Uterus (tissue), 3 donors: ENCODE measurements at regions not wholly inside any gene's neighbourhood (a gene's known extent, or its start where the extent isn't known, plus 50 kb on each side); places are given as distances from the start of the nearest gene placed in this dataset.

Source experiments
- DNase-seq, 2 donors: peaks; one replicate each; pipeline ENCODE4 v3.0.0-alpha.2; 2019 to 2020
- H3K27ac ChIP-seq, 2 donors: fragments of 200-600 bp; sonication (generic); 1 replicate in 1 of 2; 2 replicates in 1 of 2; pipeline ENCODE4 v1.5.1; 2016 to 2018
- H3K27me3 ChIP-seq, 2 donors: fragments of 200-600 bp; sonication (generic); one replicate each; pipeline ENCODE4 v1.5.1; 2018 to 2019; ENCODE audit warnings: control low read depth in 1 of 2
- H3K36me3 ChIP-seq, 2 donors: fragments of 200-600 bp; sonication (generic); one replicate each; pipeline ENCODE4 v1.5.1; 2019; ENCODE audit warnings: control low read depth in 1 of 2
- H3K4me1 ChIP-seq, 2 donors: fragments of 200-600 bp; sonication (generic); one replicate each; pipeline ENCODE4 v1.5.1; 2018 to 2019; ENCODE audit warnings: control low read depth in 1 of 2
- H3K4me3 ChIP-seq, 2 donors: fragments of 200-600 bp; sonication (generic); 1 replicate in 1 of 2; 2 replicates in 1 of 2; pipeline ENCODE4 v1.5.1; 2018 to 2019; ENCODE audit warnings: mild to moderate bottlenecking in 1 of 2
- H3K9me3 ChIP-seq, 2 donors: fragments of 200-600 bp; sonication (generic); one replicate each; pipeline ENCODE4 v1.5.1; 2019; ENCODE audit warnings: control low read depth in 1 of 2
- POLR2A ChIP-seq, 2 donors: fragments of 450-650 bp; IDR thresholded peaks; one replicate each; pipeline ENCODE4 v1.6.1; 2016; ENCODE audit warnings: antibody characterized with exemption in 2 of 2, mild to moderate bottlenecking in 1 of 2, moderate library complexity in 1 of 2
- intact Hi-C: fragments of 100-400 bp; cut with DNase I; formaldehyde crosslinking; loops from one replicate; pipeline ENCODE4 v1.15.1; 2023; ENCODE audit warnings: low total_unique reads
- TF ChIP-seq, protein P1 (sequence below), 4 experiments: fragments of 200-600 bp in 2 of 4; fragments of 450-650 bp in 2 of 4; sonication (generic) in 2 of 4; IDR thresholded peaks; one replicate each; pipeline ENCODE4 v1.5.1; 2016 to 2019; ENCODE audit warnings: antibody characterized with exemption in 4 of 4, mild to moderate bottlenecking in 2 of 4, moderate library complexity in 1 of 4
- donor health status: DM: yes; HTN: yes; CAD: no.

DNA sequence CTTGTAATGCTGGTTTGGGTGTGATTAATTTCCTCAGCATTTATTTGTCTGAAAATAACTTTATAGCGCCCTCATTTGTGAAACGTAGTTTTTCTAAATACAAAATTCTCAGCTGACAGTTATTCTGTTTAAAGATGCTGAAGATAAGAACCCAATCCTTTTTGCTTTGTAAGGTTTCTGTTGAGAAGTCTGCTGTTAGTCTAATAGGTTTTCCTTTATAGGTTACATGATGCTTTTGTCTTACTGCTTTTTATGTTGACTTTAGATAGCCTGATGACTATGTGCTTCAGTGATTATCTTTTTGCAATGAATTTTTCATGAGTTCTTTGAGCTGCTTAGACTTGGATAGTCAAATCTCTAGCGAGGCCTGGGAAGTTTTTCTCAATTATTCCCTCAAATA, 168.6 kb upstream of the PDE3A start:
- Histone ChIP-seq H3K27ac (no peak overlapping the region), H3K4me1 (no peaks in the 10 kb centered on the region), H3K27me3 (no peaks in the 10 kb centered on the region), H3K36me3 (no peaks in the 10 kb centered on the region), H3K9me3 (no peaks in the 10 kb centered on the region), H3K4me3 (no peak overlapping the region)
- TF ChIP-seq, protein P1, sequence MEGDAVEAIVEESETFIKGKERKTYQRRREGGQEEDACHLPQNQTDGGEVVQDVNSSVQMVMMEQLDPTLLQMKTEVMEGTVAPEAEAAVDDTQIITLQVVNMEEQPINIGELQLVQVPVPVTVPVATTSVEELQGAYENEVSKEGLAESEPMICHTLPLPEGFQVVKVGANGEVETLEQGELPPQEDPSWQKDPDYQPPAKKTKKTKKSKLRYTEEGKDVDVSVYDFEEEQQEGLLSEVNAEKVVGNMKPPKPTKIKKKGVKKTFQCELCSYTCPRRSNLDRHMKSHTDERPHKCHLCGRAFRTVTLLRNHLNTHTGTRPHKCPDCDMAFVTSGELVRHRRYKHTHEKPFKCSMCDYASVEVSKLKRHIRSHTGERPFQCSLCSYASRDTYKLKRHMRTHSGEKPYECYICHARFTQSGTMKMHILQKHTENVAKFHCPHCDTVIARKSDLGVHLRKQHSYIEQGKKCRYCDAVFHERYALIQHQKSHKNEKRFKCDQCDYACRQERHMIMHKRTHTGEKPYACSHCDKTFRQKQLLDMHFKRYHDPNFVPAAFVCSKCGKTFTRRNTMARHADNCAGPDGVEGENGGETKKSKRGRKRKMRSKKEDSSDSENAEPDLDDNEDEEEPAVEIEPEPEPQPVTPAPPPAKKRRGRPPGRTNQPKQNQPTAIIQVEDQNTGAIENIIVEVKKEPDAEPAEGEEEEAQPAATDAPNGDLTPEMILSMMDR (IDR thresholded peaks at IDR 0.05) = no peak
- no peak for TF ChIP-seq POLR2A (IDR thresholded peaks at IDR 0.05)
- DNase-seq = no peak
- intact Hi-C loops = no loop called here

DNA sequence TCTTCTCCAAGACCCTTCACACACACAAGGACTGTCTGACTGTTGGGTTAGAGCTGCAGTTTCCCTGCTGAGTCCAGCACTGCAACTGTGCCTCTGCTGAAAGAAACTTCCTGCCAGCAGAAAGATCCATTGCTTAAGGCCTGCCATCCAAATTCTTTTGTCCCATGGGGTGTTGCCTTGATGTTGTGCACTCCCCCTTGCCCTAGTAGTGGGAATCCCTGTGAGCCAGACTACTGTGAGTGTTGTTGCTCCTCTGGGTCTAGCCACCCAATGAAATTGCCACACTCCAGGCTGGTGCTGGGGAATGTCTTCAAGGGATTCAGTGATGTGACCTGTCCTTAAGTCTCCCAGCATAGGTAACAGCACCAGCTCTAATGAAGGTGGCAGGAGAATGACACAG, 166.6 kb upstream of the PDE3A start:
- H3K9me3 ChIP-seq = no peaks in the 10 kb centered on the region
- intact Hi-C loops = no loop called here
- no peaks in the 10 kb centered on the region for H3K36me3 ChIP-seq
- H3K27ac ChIP-seq = no peak overlapping the region
- DNase-seq = no peak
- H3K27me3 ChIP-seq = no peaks in the 10 kb centered on the region
- TF ChIP-seq POLR2A (IDR thresholded peaks at IDR 0.05) = no peak
- TF ChIP-seq, protein P1 (IDR thresholded peaks at IDR 0.05) = no peak
- no peaks in the 10 kb centered on the region for H3K4me1 ChIP-seq
- no peak overlapping the region for H3K4me3 ChIP-seq

DNA sequence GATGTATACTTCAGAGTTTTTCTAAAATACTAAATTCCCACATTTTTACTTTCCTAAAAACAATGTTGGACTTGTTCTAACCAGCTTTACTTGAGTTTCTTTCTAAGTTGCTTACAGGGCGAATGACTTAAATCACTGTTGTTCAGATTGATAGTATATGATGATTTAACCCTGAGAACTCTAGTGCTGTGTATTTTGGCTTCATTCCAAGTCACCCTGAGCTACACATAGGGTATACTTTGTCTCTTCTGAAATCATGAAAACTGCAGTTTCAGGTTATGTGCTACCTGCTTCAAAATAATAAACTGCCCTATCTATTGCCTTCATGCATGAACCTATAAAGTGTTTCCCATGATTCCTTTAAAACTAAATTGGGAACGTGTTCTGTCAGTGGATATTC, 162.5 kb upstream of the PDE3A start:
- no peaks in the 10 kb centered on the region for H3K9me3 ChIP-seq
- no peak for TF ChIP-seq POLR2A (IDR thresholded peaks at IDR 0.05)
- TF ChIP-seq, protein P1 (IDR thresholded peaks at IDR 0.05) = no peak
- no peak overlapping the region for H3K27ac ChIP-seq
- no peaks in the 10 kb centered on the region for H3K36me3 ChIP-seq
- no peaks in the 10 kb centered on the region for H3K4me1 ChIP-seq
- H3K27me3 ChIP-seq = no peaks in the 10 kb centered on the region
- intact Hi-C loops = no loop called here
- no peak overlapping the region for H3K4me3 ChIP-seq
- no peak for DNase-seq

DNA sequence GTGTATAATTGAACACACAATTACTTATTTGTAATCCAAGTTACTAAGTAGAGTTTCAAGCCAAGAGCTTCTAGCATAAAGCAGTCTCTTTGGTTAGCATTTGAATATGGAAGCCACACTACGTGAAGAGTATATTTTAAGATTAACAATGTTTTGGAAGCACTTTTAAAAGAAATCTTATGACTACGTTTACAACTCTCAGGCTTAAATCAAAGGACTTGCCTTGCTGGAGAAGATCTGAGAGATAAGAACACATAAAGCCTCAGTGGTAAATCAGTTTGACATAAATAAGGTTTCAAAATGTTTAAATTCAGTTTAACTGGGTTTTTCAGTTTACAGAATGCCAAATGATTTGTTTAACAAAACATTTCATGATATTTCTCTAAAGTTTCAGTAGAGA, 161.9 kb upstream of the PDE3A start:
- Histone ChIP-seq H3K27me3 (no peaks in the 10 kb centered on the region), H3K36me3 (no peaks in the 10 kb centered on the region), H3K4me1 (no peaks in the 10 kb centered on the region), H3K9me3 (no peaks in the 10 kb centered on the region), H3K4me3 (no peak overlapping the region), H3K27ac (no peak overlapping the region)
- intact Hi-C loops = no loop called here
- DNase-seq = no peak
- TF ChIP-seq POLR2A (IDR thresholded peaks at IDR 0.05) = no peak
- TF ChIP-seq, protein P1 (IDR thresholded peaks at IDR 0.05) = no peak

DNA sequence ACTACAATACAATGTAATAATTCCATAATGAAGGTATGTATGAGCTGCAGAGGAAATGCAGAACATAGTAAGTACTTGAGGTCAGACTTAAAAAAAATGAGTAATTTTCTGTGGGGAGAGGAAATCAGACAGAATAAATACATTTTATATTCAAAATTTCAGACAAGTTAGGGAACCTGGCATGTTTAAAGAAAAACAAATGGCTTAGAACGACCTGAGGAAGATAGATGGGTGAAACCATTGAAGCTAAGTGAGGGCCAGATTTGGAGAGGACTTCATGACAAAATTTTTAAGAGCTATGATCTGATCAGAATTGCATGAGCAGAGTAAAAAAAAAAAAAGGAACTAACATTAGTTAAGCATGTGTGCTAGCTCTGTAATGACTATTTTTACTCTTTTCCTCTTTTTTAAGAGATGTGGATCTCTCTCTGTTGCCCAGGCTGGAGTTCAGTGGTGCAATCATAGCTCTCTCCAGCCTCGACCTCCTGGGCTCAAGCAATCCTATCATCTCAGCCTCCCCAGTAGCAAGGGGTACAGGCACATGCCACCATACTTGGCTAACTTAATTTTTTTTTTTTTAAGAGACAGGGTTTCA, 157.6 kb upstream of the PDE3A start:
- H3K4me3 ChIP-seq = no peak overlapping the region
- H3K27ac ChIP-seq = peak overlapping the region in 1 of 2 donors; percentile 85
- TF ChIP-seq, protein P1 (IDR thresholded peaks at IDR 0.05) = no peak
- TF ChIP-seq POLR2A (IDR thresholded peaks at IDR 0.05) = no peak
- DNase-seq = no peak
- intact Hi-C loops = no loop called here
- H3K27me3 ChIP-seq = no peaks in the 10 kb centered on the region
- no peaks in the 10 kb centered on the region for H3K9me3 ChIP-seq
- H3K4me1 ChIP-seq = no peaks in the 10 kb centered on the region
- H3K36me3 ChIP-seq = no peaks in the 10 kb centered on the region
